ENCODE measurements at regions not wholly inside any gene's neighbourhood (a gene's known extent, or its start where the extent isn't known, plus 50 kb on each side); places are given as distances from the start of the nearest gene placed in this dataset.

DNA sequence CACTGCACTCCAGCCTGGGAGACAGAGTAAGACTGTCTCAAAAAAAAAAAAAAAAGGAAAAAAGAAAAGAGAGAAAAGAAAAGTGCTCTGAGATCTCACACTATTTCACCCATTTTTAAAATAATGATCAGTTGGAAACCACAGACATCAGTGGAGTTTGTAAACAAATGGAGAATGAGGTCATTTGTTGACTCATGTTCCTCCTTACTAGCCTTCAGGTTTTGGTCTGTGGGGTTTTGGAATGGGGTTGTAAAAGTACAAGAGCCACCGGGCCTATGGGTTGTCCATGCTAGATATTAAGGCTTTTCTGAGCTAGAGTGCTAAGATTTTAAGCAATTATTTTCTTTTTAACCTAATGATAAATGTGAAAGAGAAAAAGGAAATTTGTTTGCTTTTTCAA is 104.4 kb upstream of the PRL start:
- no peak for DNase-seq (ENCODE audit: low spot score)

DNA sequence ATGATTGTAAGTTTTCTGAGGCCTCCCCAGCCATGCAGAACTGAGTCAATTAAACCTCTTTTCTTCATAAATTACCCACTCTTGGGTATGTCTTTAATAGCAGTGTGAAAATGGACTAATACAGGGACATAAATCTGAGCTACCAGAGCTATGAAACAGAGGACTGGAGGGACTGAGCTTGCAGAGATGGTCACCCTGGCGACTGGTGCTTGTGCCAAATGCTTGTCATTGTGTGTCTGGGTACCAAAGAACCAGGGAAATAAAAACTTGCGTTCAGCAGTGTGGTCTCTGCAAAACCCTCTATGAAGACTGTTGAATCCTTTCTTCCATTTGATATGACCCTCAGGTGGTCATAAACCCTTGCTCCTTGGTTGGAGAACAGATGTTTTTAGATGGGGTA is 105.1 kb upstream of the PRL start:
- DNase-seq (ENCODE audit: low spot score) = no peak

DNA sequence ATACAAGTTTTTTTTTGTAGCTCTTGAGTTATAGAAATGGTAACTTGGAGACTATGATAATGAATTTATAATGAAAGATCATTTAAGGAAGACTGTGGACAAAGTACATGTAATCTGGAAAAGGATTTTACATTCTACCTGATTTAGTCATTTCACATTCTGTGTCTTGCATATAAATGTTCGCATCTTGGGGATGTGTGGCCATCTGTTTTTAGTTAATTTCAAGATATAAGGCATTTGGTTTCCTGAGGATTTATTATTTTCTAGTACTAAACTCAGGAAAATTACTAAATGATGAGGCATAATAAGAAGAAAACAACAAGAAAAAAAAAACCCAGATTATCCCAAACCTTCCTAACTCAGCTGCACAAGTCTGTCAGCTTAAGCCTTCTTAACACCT is 112.7 kb upstream of the PRL start:
- DNase-seq (ENCODE audit: low spot score) = no peak

DNA sequence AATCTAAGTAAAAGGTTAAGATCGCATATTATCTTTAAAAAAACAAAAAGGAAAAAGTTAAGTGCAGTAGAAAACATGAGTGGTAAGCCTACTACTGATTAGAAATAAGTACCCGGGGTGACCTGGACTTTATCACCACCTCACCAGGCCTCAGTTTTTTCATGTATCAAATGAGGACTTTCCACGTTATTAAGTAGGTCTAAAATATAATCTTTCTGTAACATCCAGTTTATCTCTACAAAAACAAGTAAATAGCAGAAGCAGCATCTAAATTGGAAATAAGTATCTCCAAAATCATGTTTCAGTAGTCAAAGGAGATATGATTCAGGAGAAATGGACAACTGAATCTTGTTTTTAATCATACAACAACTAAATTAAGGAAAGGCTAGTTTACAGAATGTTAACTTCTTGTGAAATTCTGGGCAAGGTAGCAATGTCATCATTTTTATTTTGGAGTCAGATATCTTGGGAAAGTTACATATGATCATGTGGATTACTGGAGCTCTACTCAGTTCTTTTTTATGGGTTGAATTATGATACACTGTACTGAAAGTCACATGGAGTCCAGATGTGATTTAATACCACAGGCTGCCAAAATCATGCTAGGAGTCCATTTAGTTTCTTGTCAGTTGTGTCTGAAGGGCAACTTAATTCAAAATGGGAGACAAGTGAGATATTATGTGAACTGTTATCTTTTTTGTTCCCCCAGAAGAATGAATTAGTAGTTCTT is 114.7 kb upstream of the PRL start:
- no peak for DNase-seq (ENCODE audit: low spot score)

DNA sequence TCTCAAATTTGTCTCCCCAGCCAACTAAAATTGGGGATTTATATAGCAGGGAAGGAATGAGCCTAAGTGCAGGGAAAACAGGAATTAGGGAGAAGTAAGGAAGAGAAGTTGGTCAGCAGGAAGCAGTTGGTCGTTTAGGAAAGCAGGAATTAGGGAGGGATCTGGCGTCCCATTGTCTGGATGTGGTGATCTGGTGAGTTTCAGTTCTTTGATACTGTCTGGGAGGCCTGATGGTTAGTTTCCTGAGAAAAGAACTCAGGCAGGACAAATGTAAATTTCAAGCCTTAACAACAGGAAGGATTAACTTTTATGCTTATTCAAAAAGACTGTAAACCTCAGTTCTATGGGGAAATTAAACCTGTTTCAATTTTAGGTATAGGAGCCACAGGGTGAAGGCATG is 116.2 kb upstream of the PRL start:
- DNase-seq (ENCODE audit: low spot score) = no peak

DNA sequence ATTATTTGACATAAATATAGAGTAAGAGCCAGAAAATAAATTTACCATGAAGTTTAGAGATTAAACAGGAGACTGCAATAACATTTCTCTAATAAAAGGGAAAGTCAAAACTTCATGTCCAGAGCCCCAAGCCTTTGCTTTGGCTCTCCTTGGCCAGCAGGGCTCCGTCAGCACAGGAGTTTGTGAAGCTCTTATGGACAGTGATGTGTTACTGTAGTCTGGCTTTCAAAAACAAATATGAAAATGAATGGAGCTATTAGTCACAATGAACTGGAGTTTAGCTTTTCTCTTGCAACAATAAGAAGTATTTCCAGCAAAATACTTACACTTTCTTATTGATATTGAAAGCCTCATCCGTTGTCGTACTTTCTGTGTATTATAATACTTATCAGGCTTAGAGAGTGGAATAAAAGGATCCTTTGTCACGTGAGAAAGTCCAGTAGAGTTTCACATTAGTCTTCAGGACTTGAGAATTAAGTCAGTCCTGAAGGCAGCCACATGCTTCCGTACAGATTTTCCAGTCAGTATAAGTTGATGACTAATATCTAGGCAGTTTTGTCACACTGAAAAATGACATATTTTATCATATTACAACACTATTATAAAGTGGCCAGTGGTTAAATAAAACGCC is 117.0 kb upstream of the PRL start:
- DNase-seq (ENCODE audit: low spot score) = no peak

DNA sequence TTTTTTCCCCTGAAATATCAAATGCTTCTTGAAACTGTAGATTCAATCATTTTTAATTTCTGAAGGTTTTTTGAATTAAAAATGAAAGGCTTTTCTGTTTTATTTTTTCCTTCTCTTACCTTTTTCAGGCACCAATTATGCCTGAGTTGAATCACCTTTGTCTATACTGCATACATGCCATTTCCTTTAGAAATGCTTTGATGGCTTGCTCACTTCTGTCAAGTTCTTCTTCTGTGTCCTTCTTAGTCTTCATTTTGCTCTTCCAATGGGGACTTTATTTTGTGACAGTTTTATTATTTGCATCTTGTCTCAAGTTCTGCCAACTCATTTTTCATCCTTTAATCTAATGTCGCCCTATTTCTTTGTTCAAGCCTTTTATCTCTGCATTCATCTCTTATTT is 121.9 kb upstream of the PRL start:
- DNase-seq (ENCODE audit: low spot score) = no peak

DNA sequence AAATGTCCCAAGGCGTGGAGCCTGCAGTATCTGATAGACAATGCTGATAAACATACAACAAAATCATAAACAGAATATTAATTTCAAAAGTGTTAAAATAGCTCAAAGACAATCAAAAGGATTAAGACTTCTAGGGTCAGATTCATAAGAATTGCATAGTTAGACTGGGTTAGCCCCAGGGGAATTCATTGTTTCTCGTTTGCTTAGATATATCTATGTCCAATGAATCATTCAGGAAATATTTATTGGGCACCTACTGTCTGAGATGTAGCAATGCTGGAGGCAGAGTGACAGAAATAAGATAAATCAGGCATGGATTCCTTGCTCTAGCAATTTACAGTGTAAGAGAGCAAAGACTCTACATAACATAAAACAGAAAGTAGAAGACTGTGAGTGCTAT is 124.4 kb upstream of the PRL start:
- DNase-seq (ENCODE audit: low spot score) = no peak

DNA sequence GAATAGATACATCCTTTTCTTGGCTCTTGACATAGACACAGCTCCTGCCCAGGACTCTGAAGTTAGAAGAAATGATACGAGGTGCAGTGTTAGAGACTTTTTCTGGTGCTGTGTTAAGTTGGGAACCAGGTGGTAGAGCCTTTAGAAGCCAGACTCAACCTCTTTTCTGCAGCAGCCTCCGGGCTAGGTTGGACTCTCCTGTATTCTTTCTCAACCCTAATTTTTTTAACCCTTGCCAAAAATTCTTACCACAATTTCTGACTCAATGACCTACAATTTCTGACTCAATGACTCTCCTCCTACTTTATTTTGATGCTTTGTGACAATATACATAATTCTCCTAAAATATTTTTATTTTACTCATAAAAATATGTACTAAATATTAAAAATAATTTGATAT is 127.4 kb upstream of the PRL start:
- no peak for DNase-seq (ENCODE audit: low spot score)

DNA sequence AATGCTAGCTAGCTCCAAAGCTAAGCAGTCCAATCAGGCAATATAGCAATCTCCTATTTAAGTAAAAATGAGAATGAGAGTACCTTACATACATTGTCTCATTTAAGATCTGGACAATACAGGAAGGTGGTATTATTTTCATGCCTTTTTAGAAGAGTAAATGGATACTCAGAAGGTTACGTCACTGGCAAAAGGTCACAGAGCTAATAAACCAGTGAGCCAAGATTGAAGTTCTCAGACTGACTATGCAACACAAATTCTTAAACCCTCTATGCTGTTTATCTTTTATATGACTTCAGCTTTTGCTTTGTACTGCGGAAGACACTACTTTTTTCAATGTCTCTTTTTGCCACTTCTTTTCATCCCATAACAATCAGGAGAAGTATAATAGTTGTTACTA is 135.2 kb upstream of the PRL start:
- DNase-seq (ENCODE audit: low spot score) = no peak

DNA sequence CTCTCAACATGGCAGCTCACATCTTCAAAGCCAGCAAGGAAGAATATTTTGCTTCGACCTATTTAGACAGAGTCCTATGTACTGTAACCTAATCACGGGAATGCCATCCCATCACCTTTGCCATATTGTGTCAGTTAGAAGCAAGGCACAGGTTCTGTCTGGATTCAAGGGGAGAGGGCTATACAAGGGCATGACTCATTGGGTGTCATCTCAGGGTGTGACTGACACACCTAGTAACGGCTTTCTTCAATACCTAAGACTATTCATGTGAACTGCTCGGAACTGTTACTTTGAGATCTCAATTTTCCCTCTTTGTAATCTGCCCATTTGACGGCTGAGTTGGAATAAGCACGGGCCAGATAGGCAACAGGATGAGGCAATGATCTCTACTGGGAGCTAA is 135.6 kb upstream of the HDGFL1 start:
- DNase-seq (ENCODE audit: low spot score) = no peak

DNA sequence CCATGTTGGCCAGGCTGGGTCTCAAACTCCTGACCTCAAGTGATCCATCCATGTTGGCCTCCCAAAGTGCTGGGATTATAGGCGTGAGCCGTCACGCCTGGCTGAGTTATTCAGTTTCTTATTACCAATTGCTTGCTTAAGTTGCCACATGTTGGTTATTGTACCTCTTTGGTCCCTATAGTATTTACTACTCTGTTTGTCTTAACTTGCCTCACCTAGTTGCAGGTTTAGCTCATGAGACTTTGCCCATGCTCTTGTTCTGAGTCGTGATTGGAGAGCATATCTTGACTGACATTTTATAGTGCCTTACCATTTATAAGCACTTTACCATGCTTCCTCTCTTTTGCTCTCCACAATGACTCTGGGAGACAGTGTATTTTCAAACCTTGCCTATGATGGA is 134.2 kb upstream of the HDGFL1 start:
- no peak for DNase-seq (ENCODE audit: low spot score)

DNA sequence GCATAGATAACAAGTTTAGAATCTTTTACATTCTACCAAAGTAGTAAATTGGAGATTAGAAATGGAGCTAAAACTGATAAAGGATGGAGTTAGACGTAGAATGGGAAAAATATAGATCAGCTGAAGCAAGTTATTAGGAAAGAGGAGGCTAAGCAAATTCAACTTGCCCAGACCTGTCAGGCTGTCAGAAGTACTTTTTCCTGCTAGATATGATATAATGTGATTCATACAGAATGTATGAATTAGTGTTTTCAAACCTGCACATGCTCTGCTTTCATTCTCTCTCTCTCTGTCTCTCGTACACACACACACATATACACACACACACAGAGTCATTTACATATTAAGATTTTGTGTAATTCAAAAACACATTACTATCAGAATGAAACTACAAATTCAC is 133.2 kb upstream of the HDGFL1 start:
- no peak for DNase-seq (ENCODE audit: low spot score)

DNA sequence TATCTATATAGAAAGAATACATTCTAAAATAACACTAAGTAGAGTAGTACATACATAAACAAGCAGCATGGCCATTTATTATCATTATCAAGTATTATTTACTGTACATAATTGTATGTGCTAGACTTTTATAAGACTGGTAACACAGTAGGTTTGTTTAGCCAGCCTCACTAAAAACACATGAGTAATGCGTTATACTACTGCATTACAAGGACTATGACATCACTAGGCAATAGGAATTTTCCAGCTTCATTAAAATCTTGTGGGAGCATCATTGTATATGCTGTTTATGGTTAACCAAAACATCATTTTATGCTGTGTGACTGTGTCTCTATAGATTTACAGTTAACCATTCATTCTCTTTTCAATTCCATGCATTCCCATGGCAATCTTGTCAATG is 131.7 kb upstream of the HDGFL1 start:
- no peak for DNase-seq (ENCODE audit: low spot score)

DNA sequence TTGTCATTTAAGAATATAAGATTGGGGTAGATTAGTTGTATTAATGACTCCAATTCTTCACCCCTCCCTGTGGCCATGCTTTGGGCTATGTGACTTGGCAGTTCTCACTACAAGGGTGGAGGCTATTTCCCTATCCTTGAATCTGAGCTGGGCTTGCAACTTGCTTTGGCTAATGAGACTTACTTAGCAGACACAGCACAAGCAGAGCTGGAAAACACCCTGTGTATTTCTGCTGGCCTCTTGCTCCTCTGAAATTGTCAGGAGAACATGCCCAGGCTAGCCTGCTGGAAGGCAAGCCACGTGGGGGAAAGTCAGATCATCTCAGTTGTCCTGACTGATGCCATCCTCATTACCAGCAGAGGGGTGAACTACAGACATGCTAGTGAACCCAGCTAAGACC is 126.5 kb upstream of the HDGFL1 start:
- DNase-seq (ENCODE audit: low spot score) = no peak

DNA sequence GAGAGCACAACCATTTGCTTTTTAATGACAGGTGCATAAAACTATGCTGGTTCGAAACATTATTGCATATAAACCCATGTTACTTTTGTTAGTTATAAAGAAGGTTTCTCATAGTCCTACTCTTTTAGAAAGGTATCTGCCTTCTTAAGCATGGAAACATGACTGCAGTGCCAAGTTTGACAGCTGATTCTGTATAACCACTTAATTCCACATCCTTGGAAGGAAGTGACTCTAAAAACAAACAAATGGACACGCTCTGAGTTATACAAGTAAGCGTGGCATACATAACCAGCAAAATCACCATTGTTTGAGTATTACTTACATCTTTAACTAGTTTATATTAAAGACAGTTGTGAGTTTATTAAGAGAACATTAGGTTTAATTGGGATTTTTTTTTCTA is 125.0 kb upstream of the HDGFL1 start:
- no peak for DNase-seq (ENCODE audit: low spot score)

DNA sequence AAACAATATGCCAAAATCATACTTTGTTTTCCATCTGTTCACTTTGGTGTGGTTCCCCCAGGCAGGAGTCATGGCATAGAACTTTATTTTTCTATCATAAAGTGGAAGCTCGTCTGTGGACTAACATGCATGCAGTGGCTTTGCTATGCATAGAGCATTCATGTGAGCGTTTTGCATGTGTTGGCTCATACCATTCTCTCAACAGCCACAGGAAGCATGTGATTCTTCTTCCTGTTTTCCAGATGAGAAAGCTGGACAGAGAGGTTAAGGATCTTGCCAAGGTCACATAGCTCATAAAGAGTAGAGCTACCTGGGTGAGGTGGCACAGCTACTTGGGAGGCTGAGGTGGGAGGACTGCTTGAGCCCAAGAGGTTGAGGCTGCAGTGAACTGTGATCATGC is 123.4 kb upstream of the HDGFL1 start:
- DNase-seq (ENCODE audit: low spot score) = no peak

DNA sequence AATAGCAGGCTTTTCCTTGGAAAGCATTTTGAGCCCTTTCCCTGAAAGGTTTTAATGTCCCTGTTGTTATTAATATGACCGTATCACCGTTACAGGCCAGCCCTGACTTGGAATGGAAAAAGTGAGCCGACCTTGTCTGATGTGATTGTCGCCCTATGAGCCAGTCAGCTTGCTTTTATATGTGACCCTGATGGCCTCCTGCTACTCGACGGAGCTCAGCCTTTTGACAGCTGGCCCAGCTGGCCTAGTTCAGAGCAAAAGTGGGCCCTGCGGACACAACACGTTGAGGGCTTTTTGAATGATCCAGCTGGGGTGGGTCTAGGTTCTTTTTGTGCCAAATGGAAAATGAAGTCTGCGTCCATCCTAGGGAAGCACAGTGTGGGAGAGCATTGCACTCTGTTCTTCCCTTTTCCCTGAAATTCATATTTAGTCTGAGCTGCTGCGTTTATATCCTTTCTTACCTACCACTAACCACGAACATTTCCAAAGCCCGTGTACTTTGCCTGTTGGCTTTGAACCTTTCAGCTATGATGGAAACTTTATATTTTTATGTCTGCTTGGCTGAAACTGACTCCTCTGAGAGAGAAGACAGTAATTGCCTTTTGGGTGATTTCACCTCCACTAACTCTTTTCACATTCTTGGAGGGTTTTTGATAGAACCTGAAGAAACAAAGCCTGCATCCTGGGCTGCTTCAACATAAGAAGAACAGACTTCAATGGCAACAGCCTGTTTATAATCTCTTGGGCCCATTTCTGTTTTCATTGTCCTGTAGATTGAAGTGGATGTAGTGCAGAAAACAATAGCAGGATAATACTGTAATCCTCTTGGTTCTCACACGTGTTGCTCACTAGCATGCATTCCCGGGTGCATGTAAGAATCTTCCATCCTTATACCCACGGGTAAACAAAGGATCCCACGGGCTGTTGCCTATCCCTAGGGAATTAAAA is 121.8 kb upstream of the HDGFL1 start:
- no peak for DNase-seq (ENCODE audit: low spot score)

DNA sequence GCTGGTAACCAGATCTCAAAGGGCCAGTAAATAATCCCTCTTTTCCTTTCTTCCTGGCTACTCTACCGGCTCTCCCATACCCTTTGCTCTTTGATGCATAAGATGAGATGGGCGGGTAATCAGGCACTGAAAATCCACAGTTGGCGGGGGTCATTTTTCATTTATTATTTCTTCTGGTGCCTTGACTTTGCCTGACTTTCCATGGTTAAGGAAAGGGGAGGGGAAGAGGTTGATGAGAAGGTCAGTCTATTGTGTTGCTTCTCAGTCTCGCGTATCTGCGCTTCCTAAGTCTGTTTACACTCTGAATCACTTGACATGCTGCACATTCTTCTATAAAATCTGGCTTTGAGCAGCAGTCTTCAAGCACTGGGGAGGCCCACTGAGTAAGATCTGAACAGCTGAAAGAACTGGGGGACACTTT is 121.1 kb upstream of the HDGFL1 start:
- DNase-seq (ENCODE audit: low spot score) = peak; percentile 30

DNA sequence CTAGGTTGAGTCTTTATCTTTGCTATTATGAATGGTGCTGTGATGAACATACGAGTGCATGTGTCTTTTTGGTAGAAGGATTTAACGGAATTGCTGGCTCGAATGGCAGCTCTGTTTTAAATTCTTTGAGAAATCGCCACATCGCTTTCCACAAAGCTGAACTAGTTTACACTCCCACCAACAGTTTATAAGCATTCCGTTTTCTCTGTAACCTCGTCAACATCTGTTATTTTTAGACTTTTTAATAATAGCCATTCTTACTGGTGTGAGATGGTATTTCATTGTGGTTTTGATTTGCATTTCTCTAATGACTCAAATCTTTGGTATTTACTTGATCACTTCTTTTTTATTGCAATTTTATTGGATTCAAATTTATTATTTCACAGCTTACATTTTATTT is 117.4 kb upstream of the HDGFL1 start:
- DNase-seq (ENCODE audit: low spot score) = no peak

DNA sequence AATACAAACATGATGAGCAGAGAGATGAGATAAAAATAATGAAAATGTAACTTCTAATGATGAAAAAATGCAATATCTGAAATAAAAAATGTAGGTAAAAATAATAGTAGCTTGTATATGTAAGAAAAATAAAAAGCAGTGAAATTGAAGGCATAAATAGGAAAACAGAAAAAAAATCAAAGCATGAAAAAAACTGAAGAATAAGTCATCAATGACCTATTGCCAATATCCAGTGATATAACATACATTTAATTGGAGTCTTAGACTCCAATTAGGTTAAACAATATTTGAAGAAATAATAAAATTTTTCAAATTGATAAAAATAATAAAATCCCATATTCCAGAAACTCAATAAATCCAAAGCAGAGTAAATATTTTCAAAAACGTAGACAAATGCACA is 114.0 kb upstream of the HDGFL1 start:
- DNase-seq (ENCODE audit: low spot score) = no peak

DNA sequence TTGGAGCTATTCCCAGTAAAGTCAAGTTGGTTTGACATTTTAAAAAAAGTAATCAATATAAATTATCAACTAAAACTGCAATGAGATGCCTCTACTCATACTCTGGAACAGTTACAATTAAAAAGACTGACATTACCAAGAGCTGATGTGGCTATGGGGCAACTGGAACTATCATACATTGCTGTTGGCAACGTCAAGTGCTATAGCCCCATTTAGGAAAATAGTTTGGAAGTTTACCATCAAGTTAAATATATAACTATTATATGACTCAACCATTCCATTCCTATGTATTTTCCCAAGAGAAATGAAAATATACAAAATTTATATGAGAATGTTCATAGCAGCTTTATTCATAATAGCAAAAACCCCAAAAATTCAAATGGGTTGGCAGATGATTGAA is 111.4 kb upstream of the HDGFL1 start:
- no peak for DNase-seq (ENCODE audit: low spot score)

DNA sequence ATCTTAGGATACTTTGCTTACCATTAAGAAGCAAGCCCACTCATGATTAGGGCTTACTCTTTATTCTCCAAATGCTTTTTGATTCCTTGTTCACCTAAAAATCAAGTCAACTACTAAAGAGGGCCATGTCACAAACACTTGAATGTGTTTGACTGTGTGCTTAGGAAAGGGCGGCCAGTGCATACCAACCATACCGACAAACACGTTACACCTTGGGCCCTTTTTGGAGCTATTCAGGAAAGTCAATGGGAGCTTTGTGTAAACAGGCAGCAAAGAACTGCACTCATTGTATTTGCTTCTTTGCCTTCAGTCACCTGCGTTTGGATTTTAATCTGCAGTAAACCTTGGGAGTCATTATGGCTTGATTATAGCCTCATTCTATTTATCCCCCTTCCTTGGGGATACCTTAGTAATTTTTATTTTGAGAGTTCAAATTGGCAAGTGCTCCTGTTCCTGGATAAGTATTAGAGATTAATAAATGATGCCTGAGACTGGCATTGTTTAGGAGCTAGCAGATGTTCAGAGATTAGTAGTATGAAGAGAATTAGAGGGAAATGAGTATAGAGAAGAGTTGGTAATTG is 102.6 kb upstream of the HDGFL1 start:
- peak; percentile 14 for DNase-seq (ENCODE audit: low spot score)

Measured in iPS-NIHi11 (cell line).